DOHH2 (cell line): ENCODE measurements at regions not wholly inside any gene's neighbourhood (a gene's known extent, or its start where the extent isn't known, plus 50 kb on each side); places are given as distances from the start of the nearest gene placed in this dataset.

Experiments used
- H3F3A ChIP-seq: fragments of 200-600 bp; sonication (generic), shearing (Covaris generic); 2 replicates; pipeline ENCODE4 v1.6.0; 2016; ENCODE audit warnings: antibody characterized with exemption, mild to moderate bottlenecking; ENCODE audit not compliant: control insufficient read depth, insufficient read depth
- H3K27ac ChIP-seq: fragments of 200-600 bp; sonication (generic); 2 replicates; pipeline ENCODE4 v1.5.1; 2014; ENCODE audit warnings: low read depth, mild to moderate bottlenecking, low read length, moderate library complexity
- H3K27me3 ChIP-seq: fragments of 200-600 bp; sonication (generic); 2 replicates; pipeline ENCODE4 v1.6.1; 2014; ENCODE audit warnings: mild to moderate bottlenecking, low read length, mixed read lengths; ENCODE audit not compliant: control insufficient read depth
- H3K36me3 ChIP-seq: fragments of 200-600 bp; sonication (generic); 2 replicates; pipeline ENCODE4 v1.6.1; 2014; ENCODE audit warnings: mild to moderate bottlenecking, low read length, moderate library complexity, mixed read lengths; ENCODE audit not compliant: control insufficient read depth
- H3K4me1 ChIP-seq: fragments of 200-600 bp; sonication (generic); 2 replicates; pipeline ENCODE4 v1.6.1; 2014; ENCODE audit warnings: mild to moderate bottlenecking, low read length, mixed read lengths; ENCODE audit not compliant: control insufficient read depth
- H3K4me2 ChIP-seq: fragments of 200-600 bp; sonication (generic); 2 replicates; pipeline ENCODE4 v1.6.0; 2014; ENCODE audit warnings: mild to moderate bottlenecking, low read length, moderate library complexity
- H3K4me3 ChIP-seq: fragments of 200-600 bp; sonication (generic); 2 replicates; pipeline ENCODE4 v1.5.1; 2014; ENCODE audit warnings: mild to moderate bottlenecking, low read length, mixed read lengths
- H3K79me2 ChIP-seq: fragments of 200-600 bp; sonication (generic); 2 replicates; pipeline ENCODE4 v1.6.1; 2014; ENCODE audit warnings: mild to moderate bottlenecking, low read length, mixed read lengths; ENCODE audit not compliant: control insufficient read depth
- H3K9me2 ChIP-seq: fragments of 200-600 bp; sonication (generic); replicated peaks from 2 replicates; pipeline ENCODE4 v1.6.1; 2014; ENCODE audit warnings: mild to moderate bottlenecking, low read length, mixed read lengths; ENCODE audit not compliant: control insufficient read depth
- H3K9me3 ChIP-seq: fragments of 200-600 bp; sonication (generic); 2 replicates; pipeline ENCODE4 v1.6.1; 2014; ENCODE audit warnings: antibody characterized with exemption, low read length, mixed read lengths; ENCODE audit not compliant: control insufficient read depth, insufficient read depth
- H4K20me1 ChIP-seq: fragments of 200-600 bp; sonication (generic); 2 replicates; pipeline ENCODE4 v1.6.0; 2014; ENCODE audit warnings: low read depth, mild to moderate bottlenecking, antibody characterized with exemption, low read length, moderate library complexity; ENCODE audit not compliant: control insufficient read depth, insufficient read depth
- EZH2phosphoT487 ChIP-seq: fragments of 200-600 bp; sonication (generic); IDR thresholded peaks from 2 replicates; pipeline ENCODE4 v1.6.1; 2017; ENCODE audit warnings: borderline replicate concordance, mild to moderate bottlenecking, antibody characterized with exemption, low read length, moderate library complexity, mixed read lengths
- TF ChIP-seq, protein P1 (sequence below): fragments of 200-600 bp; sonication (generic); IDR thresholded peaks from one replicate; pipeline ENCODE4 v1.5.1; 2014; ENCODE audit warnings: antibody characterized with exemption, mild to moderate bottlenecking, low read depth, low read length; ENCODE audit not compliant: poor library complexity, severe bottlenecking

DNA sequence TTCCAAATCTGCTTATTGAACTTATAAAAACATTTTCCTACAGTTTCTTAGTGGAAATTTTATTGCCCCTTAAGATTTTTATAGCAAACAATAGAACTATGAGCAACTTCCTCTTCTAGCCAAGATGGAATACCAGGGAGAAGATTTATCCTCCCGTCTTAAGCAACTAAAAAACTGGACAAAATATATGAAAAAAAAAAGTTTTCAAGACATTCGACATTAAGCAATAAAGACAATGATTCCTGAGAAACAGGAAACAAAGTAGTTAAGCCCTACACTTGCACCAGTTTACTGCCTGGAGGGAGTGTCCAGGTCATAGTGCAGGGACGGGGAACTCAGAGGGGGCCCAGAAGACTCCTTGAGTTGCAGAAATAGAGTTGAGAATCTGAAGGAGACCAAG lies 516.1 kb upstream of the DIPK2B start:
- Histone ChIP-seq H4K20me1 (no peaks in the 10 kb centered on the region), H3K4me1 (no peaks in the 10 kb centered on the region), H3K27ac (no peak overlapping the region), H3K4me3 (no peak overlapping the region), H3K9me3 (no peaks in the 10 kb centered on the region), H3K9me2 (no peaks in the 10 kb centered on the region), H3K4me2 (no peak overlapping the region), H3F3A (no peaks in the 10 kb centered on the region), H3K36me3 (no peaks in the 10 kb centered on the region), H3K27me3 (no peaks in the 10 kb centered on the region), H3K79me2 (no peaks in the 10 kb centered on the region)
- TF ChIP-seq, protein P1, sequence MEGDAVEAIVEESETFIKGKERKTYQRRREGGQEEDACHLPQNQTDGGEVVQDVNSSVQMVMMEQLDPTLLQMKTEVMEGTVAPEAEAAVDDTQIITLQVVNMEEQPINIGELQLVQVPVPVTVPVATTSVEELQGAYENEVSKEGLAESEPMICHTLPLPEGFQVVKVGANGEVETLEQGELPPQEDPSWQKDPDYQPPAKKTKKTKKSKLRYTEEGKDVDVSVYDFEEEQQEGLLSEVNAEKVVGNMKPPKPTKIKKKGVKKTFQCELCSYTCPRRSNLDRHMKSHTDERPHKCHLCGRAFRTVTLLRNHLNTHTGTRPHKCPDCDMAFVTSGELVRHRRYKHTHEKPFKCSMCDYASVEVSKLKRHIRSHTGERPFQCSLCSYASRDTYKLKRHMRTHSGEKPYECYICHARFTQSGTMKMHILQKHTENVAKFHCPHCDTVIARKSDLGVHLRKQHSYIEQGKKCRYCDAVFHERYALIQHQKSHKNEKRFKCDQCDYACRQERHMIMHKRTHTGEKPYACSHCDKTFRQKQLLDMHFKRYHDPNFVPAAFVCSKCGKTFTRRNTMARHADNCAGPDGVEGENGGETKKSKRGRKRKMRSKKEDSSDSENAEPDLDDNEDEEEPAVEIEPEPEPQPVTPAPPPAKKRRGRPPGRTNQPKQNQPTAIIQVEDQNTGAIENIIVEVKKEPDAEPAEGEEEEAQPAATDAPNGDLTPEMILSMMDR = no peak
- no peak for TF ChIP-seq EZH2phosphoT487

DNA sequence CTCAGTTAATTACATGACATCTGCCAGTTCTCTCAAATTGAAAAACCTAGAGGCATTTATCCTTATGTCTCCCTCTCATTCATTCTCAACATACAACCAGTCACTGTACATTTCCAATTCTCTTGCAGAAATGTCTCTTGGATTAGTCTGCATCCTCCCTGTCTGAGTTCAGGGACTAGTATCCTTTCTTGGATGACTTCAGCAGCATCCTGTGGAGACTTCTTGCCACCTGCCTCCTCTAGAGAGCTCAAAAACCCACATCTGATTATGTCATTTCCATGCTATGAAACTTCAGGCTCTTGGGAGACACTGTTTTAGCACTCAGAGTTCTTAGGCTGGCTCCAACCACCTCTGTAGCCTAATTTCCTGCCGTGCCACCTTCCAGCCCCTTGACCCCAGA lies 515.1 kb upstream of the DIPK2B start:
- H3K79me2 ChIP-seq = no peaks in the 10 kb centered on the region
- H3K4me3 ChIP-seq = no peak overlapping the region
- no peaks in the 10 kb centered on the region for H3F3A ChIP-seq
- H3K27me3 ChIP-seq = no peaks in the 10 kb centered on the region
- no peaks in the 10 kb centered on the region for H3K4me1 ChIP-seq
- no peaks in the 10 kb centered on the region for H3K36me3 ChIP-seq
- TF ChIP-seq EZH2phosphoT487 = no peak
- TF ChIP-seq, protein P1 = no peak
- no peaks in the 10 kb centered on the region for H4K20me1 ChIP-seq
- no peak overlapping the region for H3K4me2 ChIP-seq
- H3K9me2 ChIP-seq = no peaks in the 10 kb centered on the region
- H3K9me3 ChIP-seq = no peaks in the 10 kb centered on the region
- no peak overlapping the region for H3K27ac ChIP-seq

DNA sequence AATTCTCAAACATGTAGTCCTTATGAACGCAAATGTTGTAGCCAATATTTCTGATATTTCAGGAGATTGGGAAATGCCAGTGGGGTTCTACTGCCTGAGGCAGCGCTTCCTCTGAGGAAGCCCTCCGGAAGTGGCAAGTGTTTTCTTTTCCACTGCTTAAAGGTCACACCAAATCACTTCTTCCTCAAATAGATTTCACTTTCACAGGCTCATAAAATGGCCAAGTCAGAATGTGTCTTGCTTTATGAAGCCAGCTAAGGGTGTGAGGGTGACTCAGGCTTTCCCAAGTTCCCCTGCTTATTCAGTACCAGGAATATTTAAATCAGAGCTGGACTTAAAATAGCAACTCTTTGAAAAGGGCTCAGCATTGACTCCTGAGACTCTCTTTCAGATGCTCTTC lies 514.2 kb upstream of the DIPK2B start:
- no peaks in the 10 kb centered on the region for H3F3A ChIP-seq
- no peaks in the 10 kb centered on the region for H3K9me3 ChIP-seq
- no peak overlapping the region for H3K4me2 ChIP-seq
- H3K9me2 ChIP-seq = no peaks in the 10 kb centered on the region
- no peaks in the 10 kb centered on the region for H3K79me2 ChIP-seq
- H3K4me3 ChIP-seq = no peak overlapping the region
- no peaks in the 10 kb centered on the region for H3K4me1 ChIP-seq
- no peak for TF ChIP-seq EZH2phosphoT487
- TF ChIP-seq, protein P1 = no peak
- H3K27ac ChIP-seq = no peak overlapping the region
- no peaks in the 10 kb centered on the region for H3K27me3 ChIP-seq
- no peaks in the 10 kb centered on the region for H3K36me3 ChIP-seq
- no peaks in the 10 kb centered on the region for H4K20me1 ChIP-seq

DNA sequence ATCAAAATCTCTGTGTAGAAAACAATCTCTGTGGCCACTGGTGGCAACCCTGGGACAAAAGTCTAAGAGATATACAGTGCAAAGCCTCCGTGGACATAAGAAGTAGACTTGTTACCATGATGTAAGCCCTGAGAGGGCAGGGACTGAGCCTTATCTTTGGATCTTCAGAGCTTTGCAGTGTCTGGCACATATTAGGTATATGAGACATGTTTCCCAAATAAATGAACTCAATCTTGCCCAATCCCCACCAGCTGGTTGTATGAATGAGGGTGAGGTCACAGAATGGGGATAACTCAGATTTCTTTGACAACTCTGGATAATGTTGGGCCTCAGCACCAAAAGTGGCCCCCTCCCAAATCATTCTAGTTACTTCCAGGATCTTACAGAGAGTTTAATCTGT lies 511.4 kb upstream of the DIPK2B start:
- H3K4me2 ChIP-seq = no peak overlapping the region
- H3K36me3 ChIP-seq = no peaks in the 10 kb centered on the region
- no peaks in the 10 kb centered on the region for H3F3A ChIP-seq
- no peaks in the 10 kb centered on the region for H3K9me3 ChIP-seq
- H3K79me2 ChIP-seq = no peaks in the 10 kb centered on the region
- H3K9me2 ChIP-seq = no peaks in the 10 kb centered on the region
- H3K27ac ChIP-seq = no peak overlapping the region
- H3K4me3 ChIP-seq = no peak overlapping the region
- no peaks in the 10 kb centered on the region for H3K27me3 ChIP-seq
- H4K20me1 ChIP-seq = no peaks in the 10 kb centered on the region
- no peaks in the 10 kb centered on the region for H3K4me1 ChIP-seq
- TF ChIP-seq, protein P1 = no peak
- TF ChIP-seq EZH2phosphoT487 = no peak
